HG02610 (cell line): ENCODE measurements at regions not wholly inside any gene's neighbourhood (a gene's known extent, or its start where the extent isn't known, plus 50 kb on each side); places are given as distances from the start of the nearest gene placed in this dataset.

Source experiments
- ATAC-seq: cut with Tn5 transposase; IDR thresholded peaks from one replicate; pipeline ENCODE4 v1.9.1; 2021; ENCODE audit warnings: mild to moderate bottlenecking, moderate library complexity; ENCODE audit not compliant: unreplicated experiment

- ATAC-seq = no peak
Measured at GRCh38 chr5:107154593-107154992, 516.1 kb downstream of the EFNA5 start.

- ATAC-seq = no peak
Measured at GRCh38 chr5:107153283-107153682, 517.5 kb downstream of the EFNA5 start.

DNA sequence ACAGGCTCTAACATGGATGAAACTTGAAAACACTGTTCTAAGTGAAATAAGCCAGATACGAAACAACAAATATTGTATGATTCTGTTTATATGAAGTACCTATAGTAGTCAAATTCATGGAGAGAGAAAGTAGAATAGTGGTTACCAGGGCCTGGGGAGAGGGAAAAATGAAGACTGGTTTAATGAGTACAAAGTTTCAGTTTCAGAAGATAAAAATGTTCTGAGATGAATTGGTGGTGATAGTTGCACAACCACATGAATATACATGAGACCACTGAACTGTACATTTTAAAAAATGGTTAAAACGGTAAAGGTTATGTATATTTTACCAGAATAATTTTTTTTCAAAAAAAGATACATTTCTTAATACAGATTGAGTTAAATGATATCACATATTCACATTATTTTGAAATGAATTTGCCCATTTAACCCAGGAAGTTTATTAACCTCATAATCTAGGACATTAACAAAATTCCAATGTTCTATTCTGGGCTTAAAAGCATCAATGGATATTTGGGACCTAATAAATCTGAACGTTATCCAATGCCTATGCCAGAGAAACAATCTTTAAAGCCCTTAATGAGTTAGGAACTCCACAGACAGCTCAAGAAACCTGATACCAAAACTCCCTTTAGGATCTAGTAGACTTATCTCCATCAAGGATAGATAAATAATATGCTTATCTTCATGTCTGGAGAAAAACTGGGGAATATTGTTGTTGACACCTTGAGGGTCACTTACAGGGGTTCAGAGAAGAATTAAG is 521.3 kb downstream of the EFNA5 start:
- peak; percentile 98 for ATAC-seq

DNA sequence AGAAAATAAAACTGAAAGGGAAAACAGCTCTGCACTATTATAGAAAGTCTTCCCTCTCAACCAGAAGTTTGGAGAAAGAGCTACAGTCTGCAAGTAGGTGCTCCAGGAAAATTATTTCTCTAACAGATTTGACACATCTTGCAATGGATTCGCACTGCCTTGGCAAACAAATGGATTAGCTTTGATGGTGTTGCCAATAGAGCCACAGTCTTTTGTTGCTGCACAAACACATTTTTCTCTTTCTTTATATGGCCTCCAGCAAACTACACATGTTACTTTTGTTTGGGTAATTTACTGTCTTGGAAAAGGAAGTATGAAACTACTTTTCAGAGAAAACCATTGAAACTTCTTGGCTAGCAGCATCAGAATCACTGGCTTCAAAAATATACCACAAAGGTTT is 523.1 kb downstream of the EFNA5 start:
- ATAC-seq = no peak

GRCh38 chr5:107146901-107147300 is 523.8 kb downstream of the EFNA5 start:
- no peak for ATAC-seq

GRCh38 chr5:107135391-107135790 is 535.3 kb downstream of the EFNA5 start:
- ATAC-seq = no peak

DNA sequence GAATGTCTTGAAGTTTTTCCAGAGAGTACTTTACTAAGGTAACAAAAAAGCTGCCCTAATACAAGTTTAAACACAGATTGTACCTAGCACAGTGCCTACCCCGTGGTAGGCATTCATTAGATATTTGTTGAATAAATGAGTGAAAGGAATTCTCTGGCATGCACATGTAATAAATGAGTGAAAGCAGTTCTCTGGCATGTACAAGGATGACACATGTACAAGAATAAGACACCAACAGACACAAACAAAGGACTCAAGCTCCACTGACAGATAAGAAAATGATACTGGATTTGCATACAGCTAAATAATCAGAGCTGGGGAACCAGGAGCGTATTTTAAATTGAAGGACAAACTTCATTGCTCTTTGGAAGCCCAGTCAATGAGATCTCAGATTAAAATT is 535.8 kb downstream of the EFNA5 start:
- no peak for ATAC-seq

DNA sequence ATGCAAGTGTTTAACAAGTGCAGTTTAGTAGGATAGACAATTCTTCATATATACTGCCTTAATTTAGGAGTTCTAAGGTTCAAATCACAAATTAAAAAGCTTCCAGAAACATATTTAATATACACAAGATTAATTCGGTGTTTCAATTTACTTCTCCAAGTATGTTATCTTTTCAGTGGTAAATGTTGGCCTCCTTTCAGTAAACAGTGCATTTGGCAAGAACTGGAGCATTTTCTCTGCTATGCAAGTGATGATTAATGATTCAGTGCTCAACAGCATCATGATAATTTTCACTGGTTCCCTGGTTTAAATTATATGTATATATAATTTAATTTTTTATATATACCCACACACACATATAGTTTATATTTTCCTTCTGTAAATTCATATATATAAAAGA is 541.7 kb downstream of the EFNA5 start:
- ATAC-seq = no peak

GRCh38 chr5:107127878-107128277 is 542.9 kb downstream of the EFNA5 start:
- no peak for ATAC-seq

GRCh38 chr5:107126341-107126740 is 544.4 kb downstream of the EFNA5 start:
- ATAC-seq = no peak

GRCh38 chr5:107124376-107124775 is 546.4 kb downstream of the EFNA5 start:
- ATAC-seq = no peak

DNA sequence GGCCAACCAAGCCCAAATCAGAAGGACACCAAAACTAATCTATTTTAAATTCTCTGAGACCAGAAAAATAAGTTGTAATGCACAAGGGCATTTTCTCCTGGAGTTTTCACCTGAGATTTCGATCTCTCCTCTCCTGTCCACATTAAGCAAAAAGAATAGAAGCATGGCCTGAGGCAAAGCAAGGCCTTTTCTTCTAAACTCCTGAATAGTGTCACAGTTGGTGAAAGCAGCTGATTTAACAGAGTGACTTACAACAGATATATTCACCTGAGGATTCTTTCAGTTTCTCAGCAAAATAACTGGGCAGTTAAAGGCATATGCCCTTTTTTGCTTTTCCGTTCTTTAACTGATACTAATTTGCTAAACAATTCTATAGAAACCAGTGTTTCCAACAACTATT is 547.7 kb downstream of the EFNA5 start:
- ATAC-seq = no peak

- ATAC-seq = no peak
Measured at GRCh38 chr5:107121793-107122519, 548.8 kb downstream of the EFNA5 start.

DNA sequence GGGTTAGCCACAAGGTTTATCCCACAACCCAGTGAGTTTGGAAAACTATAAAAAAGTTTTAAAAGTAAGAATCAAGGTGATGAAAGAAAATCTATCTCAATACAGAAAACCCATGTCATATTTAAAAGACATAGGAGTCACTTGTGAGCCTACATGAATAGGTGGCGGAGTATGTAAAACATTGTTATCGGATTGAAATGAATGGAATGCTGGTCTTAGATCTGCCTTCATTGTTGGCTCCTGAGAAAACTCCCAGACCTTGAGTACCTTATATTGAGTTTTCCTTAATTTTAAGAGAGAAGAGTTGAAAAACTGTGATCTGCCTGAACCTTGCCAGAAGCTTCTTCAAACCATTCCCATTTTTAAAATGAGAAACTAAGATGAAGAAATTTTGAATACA is 551.1 kb downstream of the EFNA5 start:
- ATAC-seq = no peak

DNA sequence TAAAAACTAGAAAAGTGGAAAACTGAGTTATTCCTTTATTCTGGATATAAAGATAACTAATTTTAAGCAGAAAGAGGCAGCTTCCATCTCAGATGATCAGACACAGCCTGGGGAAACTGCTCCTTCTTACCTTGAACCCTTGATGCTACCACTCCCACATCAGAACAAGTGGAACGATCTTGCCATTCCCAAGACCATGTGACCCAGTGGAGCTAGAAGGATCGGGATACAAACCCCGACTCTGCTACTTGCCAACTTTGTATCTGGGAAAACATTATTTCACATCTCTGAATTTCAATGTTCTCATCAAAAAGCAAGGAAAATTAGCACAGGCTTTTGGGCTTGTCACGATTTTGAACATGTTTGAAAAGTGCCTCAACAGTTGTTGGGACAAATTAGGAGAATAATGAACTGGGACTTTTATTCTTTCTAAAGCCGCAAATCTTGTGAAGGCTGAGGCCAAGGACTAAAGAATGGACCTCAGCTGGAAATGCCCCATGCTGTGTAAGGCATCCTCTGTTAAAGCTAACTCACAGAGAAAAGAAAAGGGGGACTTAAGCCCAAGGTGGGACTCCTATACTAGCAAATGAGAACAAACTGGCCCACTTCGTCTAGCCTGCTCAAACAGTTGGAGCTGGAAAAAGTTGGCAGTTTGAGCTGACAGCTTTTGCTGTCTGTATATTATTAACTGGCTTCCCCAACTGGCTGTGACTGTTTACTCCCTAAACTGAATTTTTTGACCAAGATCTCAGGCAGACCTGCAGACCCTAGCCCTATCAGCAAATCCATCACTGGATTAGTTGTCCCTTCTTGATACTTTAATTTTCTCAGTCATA is 552.3 kb downstream of the EFNA5 start:
- ATAC-seq = no peak

- ATAC-seq = no peak
Measured at GRCh38 chr5:107112216-107112615, 558.5 kb downstream of the EFNA5 start.

DNA sequence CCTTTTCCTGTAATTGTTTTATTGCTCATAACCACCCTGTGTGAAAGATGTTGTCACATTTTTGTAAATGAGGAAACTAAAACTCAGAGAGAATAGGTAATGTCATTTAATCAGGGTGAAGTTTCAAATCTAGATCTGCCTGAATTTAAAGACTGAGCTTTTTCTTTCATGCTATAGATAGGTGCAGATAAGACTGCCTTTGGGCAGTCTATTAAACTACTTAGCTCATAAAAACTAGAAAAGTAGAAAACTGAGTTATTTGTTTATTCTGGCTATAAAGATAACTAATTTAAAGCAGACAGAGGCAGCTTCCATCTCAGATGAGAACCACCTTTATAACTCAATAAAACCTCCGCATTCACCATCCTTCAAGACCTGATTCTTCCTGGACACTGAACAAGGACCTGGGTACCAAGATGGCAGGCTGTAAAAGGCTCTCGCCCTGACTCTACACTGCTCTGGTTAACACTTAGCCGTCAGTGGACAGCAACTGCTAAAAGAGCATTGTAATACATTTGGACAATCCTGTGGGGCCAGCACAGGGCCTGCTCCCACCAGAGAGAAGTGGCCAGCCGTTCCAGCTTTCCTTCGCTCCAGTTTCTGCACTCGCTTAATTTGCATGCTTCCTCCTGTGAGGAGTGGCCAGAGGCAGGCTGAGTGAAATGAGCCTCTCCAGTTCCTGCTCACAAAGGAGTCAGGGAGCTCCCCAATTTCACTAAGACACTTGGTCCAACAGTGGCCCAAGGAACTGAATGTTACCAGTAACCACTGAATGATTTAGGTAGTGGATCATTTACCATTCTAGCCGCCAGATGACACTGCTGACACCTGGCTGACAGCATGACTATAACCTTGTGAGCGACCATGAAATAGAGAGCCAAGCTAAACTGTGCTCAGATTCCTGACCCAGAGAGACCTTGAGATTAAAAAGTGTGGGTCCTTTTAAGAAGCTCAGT is 566.4 kb downstream of the EFNA5 start:
- peak; percentile 65 for ATAC-seq

- no peak for ATAC-seq
Measured at GRCh38 chr5:107103522-107103921, 567.2 kb downstream of the EFNA5 start.

GRCh38 chr5:107100121-107100520 is 570.6 kb downstream of the EFNA5 start:
- ATAC-seq = no peak

GRCh38 chr5:107099506-107099905 is 571.2 kb downstream of the EFNA5 start:
- ATAC-seq = no peak
